HS-27A (cell line): ENCODE measurements at regions not wholly inside any gene's neighbourhood (a gene's known extent, or its start where the extent isn't known, plus 50 kb on each side); places are given as distances from the start of the nearest gene placed in this dataset.

Experiments used
- DNase-seq: peaks from one replicate; pipeline ENCODE4 v3.0.0-alpha.2; 2012; ENCODE audit warnings: low read depth, missing footprints

DNA sequence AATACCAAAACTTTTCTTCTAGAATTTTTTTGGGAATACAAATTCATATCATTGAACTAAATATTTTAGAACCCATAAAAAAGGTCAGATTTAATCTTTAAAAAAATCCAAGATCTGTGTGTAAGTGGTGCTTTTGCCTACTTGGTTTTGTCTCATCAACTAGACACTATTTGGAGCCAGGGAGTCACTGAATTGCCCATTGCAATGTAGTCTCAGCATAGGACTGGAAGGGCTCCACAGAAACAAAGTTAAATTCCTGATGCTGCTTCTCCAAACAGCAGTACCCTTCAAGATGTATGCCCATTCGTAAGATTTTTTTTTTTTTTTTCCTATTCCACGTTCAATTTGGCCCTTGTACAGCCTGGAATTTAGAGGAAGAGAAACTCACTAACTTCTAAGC lies 208.0 kb upstream of the MPDZ start:
- DNase-seq, result no peak

DNA sequence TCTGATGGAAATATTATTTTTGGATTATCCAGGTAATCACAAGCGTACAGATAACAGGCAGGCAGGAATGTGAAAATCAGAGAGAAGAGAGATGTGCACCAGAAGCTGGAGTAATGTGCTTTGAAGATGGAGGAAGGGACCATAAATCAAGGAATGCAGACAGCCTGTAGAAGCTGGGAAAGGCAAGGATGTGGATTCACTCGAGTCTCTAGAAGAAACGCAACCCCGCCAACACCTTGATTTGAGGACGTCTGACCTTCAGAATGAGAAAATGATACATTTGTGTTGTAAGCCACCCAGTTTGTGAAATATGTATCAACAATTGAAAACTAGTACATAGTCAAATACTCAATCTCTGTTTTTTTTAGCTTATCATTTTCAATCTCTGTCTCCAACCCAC lies 207.6 kb upstream of the MPDZ start:
- no peak for DNase-seq

DNA sequence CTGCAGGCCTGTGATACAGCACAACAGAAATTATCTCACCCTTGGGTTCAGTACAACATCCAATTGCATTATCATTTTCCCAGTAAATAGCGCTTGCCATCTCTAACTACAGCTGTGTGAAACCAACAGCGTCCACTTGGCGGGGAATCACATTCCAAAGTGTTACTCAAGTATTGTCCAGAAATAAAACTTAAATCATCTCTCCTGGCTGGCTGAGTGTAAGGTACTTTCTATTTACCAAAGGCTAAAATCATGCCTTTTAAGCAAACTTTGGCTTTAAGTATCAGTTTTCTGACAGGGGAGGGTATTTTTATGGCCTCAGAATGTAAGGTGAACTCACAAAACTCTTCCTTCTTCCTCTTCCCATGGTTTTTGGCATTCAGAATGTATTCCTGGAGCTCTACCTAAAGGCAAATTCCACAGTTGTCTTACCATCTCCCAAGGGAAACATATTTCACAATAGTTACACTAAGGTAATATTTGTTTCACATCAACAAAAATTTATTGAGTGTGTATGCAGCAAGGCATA lies 205.6 kb upstream of the MPDZ start:
- no peak for DNase-seq

DNA sequence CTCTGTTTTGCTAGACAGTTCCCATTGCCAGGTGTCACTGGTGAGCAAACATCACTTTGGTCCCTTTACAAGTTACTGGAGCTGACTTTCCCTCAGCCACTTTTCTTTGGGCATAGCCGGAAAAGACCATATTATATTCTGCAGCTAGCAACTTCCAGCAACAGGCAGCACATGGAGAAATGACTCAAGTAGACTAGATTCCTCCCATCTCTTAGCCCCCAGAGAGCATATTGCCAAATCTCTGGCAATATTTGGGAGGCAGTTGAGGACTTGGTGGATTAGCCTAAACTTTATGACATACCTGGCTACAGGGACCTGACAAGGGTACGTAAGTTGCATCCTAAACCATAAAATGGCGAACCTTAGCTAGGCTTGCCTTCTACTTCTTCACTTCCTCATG lies 204.7 kb upstream of the MPDZ start:
- DNase-seq, result no peak

DNA sequence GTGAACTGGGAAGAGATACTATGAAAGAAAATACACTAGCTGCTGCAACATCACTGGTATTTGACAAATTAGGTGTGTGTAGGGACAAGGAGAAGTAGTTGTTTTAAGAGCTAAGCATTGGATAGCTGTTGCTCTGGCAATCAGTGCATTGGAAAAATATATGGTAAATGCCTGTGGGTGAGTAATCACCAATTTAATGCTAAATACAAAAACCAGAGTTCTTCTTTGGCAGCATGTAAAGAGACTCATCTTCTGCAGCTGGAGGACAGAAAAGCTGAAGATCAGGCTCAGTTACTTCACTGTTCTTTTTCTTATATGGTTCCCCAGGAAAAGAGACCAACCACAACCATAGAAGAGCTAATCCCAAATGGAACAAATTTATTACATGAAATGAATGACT lies 201.8 kb upstream of the MPDZ start:
- no peak for DNase-seq

DNA sequence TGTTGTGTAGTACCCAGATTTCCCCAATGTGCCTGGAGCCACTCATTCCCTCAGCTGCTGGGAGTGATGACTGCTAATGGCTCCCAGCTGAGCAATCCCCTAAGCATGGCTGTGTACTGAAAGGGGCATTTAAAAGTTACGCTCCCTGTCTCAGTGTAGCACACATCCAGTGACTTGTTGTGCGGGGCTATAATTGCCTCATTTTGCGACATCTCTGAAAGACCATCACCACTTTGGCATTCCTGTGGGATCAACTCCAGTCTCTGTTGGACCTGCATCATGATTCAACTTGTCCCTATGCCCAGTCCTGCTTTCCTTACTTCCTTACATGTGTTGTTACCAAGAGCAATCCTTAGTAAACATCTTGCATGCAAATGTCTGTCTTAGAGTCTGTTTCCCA lies 201.2 kb upstream of the MPDZ start:
- DNase-seq, result no peak

DNA sequence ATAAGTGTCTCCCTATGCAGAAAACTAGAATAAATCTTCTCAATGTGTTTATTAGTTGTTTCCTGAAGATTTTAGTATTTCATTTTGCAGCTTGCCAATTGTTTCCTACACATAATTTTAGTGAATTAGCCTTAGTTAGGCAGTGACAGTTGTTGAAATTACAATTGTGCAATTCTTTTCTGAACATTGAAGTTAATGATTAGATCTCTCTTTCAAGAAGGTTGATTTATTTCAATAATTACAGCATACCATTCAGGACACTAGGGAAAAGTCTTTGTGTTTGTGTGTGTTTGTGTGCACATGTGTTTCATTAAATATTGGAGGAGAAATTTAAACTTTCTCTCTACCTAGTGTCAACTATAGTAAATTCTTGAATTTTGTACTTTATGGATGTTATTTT lies 199.6 kb upstream of the MPDZ start:
- DNase-seq, result no peak

DNA sequence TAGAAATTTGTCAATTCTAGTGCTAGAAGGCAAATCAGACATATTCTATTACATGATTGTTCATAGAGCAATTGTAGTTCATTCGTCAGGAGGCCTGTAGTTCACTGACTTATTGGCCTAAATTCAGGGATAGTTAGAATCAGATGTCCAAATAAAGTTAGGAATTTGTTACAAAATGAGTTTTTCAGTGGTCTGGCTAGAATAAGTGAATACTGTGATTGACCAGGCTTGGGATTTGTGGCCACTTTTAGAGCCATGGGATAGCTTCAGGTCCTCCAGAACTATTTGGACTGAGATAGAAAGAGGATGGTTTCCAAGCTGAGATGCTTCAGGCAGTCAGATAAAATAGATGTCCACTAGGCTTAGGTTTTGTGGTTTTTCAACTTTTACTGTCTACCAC lies 199.1 kb upstream of the MPDZ start:
- no peak for DNase-seq

DNA sequence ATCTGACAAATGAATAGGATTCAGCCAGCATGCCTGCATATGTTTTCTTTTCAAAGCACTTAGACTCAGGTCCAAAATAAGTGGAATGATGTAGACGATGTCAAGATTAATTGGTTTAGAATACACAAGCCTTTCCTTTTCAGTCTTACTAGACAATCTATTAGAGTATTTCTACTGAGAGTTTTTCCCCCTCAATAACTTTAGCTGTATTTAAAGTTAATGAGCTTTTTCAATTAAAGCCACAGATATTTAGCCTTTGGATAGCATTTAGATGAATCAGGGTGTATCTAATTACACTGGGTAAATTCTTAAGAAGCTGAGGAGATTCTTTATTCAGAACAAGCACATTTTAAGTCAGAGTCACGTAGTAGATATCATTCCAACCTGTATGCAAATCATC lies 198.7 kb upstream of the MPDZ start:
- no peak for DNase-seq

DNA sequence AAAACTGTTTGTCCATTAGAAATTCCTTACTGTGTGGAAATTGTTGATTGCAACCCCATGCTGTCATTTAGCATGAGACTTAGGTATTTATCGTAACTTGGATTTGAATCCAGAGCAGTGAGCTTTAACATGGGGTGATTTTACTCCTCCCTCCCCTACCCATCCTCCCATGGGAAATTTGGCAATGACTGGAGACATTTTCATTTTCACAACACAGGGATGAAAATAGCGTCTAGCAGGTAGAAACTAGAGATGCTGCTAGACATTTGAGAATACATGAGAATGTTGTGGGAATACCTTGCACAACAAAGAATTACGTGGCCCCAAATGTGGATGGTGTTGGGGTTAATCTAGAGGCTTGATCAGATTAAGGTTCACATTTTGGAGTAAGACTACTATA lies 191.3 kb upstream of the MPDZ start:
- DNase-seq, result no peak

DNA sequence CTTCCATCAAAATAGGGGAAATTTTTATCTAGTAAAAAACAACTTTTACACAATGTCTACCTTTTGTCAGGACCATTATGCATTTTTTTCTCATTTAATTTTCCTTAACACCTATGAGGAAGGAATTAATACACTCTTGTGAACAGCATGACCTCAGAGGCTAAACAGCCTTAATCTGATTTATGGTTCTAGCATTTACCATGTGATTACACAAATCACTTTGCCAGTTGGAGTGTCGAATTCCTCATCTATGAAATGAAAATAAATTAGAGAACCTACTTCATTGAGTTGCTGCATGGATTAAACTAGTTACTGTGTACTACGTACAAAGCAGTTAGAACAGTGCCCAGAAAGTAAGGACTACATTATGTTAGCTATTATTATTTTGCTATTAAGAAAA lies 187.7 kb upstream of the MPDZ start:
- DNase-seq, result no peak

DNA sequence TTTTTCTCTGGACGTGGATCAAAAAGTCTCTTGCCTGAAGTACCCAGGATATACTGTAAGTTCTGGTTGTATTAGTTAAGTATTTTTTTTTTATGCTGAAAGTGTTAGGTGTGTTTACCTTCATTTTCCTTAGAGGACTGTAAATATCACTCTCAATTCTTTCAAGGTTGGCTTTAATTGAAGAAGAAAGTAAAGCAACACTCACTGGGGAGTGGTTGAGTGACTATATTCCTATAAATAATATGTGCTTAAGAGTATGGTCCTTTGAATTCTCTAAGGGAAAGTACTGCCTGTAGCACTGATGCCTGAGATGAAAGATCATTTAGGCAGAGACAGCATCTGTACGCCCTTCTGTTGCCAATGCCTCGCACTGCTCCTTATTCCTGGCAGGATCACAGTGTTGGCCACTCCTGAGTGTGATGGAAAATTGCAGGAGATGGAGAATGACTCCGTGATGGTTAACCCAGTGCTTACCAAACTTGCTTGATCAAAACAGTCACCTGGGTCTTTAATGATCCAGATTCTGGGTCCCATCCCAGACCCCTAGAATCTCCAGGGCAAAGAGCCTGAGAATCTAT lies 182.0 kb upstream of the MPDZ start:
- DNase-seq, result no peak

DNA sequence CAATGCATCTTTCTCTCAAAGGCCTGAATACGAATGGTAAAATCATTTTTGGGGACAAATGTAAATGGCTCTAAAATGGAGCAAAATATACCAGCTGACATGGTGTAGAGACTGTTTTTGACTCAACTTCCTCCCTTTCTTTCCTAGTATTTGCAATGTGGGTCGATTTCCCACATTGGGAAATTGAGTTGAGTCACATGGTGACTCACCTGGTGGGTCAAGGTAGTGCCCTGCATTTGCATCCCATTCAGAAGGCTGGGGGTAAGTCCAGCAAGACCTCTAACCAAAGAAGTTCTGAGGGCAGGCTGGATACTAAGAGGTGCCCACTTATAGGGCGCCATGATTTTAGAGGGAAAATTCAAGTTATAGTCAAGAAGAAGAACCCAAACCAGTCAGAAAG lies 179.6 kb upstream of the MPDZ start:
- DNase-seq, result no peak

DNA sequence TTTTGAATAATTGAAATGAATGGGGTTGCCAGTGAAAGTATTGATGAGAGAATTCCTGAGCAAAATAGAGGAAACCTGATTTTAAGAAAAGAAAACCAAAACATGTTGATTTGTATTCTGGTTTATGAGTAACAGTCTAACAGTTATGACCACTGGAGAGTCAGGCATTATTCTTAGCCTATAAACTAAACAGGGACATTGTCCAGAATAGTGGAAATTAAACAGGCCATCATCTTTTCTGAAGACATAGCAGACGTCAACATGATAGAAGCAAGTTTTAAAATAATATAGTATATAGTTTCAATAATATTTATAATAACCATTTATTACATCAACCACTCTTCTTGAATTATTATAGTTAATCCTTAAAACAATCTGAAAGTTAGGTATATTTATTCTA lies 178.3 kb upstream of the MPDZ start:
- DNase-seq, result no peak

DNA sequence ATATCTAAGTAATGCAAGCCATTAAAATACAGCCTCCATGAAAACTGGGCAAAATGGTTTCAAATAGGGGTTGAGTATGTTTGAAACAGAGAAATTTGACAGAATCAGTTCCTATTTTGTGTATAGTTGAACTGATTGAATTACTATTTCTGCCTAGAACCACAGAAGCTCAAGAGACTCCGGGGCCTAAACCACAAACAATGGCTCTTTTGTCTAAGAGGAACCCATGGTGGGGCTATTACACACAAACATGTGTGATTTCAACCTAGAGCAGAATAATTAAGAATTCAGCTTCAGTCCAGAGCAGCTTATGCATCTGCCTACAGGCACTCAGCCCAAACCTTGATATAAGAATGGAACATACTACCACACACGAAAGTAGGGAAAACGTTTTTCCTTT lies 171.2 kb upstream of the MPDZ start:
- no peak for DNase-seq

DNA sequence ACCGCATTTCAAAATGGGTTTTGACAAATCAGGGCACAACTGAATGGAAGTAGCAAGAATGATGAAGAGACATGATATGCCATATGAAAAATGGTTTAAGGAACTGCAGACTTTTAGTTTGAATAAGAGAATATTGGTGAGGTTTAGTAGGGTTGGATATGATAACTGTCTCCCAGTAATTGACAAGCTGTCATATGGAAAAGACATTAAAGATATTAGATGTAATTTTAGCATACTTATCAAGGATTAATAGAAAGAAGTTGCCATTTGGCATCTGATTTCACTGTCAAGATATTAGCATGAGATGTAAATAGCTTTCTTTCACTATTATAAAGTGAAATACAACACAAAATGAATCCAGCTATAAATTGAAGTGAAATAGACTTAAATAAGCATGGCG lies 169.0 kb upstream of the MPDZ start:
- DNase-seq, result no peak

DNA sequence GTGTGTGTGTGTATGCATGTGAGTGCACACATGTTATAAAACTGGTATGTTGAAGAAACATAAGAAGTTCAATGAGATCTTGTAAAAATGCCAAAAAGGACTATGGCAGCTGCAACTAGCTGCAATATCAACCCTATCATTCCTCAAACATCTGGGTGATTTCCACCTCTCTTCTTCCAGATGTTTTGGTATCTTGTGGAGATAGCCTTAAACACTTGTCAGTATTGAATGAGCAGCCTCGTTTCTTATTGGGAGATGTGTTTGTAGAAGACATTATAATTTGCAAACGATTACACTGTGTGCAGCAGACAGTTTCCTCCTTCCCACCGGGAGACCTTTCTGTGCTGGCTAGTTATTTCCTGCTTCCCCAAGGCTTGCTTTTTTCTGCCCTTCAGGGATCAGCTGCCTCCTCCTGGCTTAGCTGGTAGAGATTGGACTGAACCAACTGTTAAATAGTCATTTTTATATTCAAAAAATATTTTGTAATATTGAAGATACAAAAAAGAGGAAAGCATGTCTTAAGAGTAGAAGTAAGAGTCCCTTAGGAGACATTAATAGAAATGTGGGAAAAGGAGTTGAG lies 168.4 kb upstream of the MPDZ start:
- no peak for DNase-seq

DNA sequence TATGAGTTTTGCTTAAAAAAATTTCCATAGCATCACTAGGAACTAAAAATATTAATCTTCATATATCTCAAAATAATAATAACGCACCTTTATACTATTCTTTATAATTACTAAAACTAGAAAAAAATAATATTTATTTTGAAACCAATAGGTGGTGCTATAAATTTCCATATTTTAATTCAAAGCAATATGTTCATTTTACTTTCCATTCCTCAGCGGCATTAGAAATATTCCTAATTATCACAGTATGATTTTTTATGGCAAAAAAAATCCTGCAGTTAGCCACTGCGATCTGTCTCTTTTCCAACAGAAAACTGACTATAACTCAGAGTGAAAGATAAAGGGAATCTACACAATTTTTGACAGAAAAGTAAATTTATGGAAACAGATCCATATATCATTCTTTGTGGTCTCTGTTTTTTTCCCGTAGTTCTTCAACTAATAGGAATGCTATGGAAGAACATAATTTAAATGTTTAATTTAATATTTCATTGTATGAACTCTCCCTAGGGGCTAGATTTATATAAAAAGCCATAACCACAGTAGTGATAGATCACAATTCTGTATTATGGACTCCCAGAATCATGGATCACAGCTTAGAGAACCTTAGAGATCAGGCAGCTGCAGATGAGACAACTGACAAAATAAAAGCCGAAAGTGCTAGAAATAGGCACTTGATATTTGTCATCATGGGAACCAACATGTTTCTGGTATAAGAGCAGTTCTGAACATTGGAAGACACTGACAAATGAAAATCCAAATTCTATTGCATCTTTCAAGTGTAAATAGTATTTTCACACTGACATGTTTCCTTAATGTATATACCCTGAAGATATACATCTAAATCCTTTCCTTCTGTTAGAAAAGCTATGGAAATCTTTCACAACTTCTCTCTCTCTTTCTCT lies 167.7 kb upstream of the MPDZ start:
- DNase-seq, result no peak

DNA sequence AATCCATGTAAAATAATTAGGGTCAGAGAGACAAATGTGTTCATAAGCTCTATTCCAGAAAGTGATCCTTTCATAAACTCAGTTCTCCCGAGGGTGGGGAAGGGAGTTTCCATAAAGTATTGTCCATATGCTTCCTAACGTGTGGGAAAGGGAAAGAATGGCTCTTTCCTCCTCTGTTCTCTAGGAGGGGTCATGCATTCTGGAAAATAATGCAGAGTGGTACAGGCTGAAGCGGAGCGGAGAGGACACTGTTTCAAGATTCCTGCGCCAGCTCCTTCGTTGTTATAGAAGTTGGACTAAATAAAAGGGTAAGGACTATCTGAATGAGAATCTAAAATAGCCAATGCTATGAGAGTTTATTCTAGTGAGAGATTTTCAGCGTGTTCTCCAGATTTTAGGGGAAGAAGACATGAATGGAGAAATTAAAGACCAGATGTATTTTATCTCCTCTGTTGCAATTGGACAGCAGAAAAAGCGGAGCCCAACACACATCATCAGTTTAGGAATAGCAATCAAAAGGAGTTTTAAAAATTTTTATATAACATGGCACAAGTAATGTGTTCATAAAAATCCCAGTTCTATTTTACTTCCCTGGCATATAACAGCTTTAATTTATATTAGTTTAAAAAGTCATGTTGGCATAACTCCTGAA lies 166.9 kb upstream of the MPDZ start:
- no peak for DNase-seq

DNA sequence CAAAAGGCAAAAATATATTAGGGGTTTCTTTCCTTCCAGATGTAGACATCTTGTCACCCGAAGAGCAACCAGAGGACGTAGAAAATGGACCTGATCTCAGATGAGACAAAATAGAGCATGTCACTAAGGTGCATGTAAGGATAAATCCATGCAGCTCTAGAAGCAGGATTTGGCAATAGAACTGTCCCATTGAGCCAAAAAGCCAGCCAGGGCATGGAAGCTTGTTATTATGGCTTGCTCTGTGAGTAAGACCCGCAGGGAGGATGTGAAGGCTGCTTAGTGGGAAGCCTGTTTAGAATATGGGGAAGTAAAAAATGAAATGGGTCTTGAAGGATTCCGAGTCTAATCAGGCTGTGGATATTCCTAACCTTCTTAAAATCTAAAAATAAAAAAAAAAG lies 165.6 kb upstream of the MPDZ start:
- no peak for DNase-seq

DNA sequence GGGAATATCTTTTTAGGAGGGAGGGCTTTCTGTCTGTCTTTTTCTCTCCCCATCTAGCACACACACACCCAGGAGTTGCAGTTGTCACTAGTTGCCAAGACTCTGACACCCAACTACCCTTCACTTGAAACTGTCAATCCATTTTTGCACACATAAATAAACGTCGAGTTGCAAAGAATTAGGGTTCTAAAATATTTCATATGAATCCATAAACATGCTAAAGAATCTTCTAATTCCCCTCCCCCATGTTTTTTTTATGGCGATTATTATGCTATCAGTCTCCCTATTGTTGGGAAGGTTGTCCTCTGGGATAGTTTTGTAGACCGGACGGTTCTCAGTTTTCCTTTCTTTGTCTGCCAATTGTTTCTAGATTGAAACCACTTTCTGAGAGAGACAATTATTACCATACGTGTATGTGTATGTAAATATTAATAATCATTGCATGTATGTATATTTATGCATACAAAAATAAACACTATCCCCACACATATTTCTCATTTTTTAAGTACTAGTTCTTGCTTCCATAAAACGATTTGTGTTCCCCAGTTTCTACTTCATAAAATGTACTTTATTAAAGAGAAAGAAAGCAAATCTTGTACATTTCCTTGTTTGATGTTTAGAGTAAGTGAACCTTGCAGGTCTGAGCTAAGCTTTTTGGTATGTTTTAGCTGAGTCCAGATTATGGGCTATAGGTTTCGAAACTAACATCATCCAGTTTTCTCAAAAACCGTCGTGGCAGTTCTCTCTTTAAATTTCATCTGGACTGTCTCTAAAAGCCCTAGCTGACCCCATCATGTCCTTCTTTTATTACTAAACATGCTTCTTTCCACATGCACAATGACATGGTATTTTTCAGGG lies 165.0 kb upstream of the MPDZ start:
- DNase-seq, result no peak
